GM18951 (cell line): ENCODE measurements at regions not wholly inside any gene's neighbourhood (a gene's known extent, or its start where the extent isn't known, plus 50 kb on each side); places are given as distances from the start of the nearest gene placed in this dataset.

ENCODE experiments used
- POLR2A ChIP-seq: IDR thresholded peaks from 4 replicates; pipeline ENCODE4 v1.6.1; 2011; ENCODE audit warnings: mild to moderate bottlenecking; ENCODE audit not compliant: insufficient read length, insufficient read depth; ENCODE audit errors: extremely low read depth
- in situ Hi-C: fragments of 300-500 bp; cut with MboI; formaldehyde crosslinking; loops from one replicate; pipeline ENCODE4 v1.12.0; 2022; ENCODE audit warnings: low sequenced_read_pairs, mixed read lengths, inconsistent platforms; ENCODE audit not compliant: unreplicated experiment

- TF ChIP-seq POLR2A = no peak
- in situ Hi-C loops = no loop called here
These were observed 677.2 kb downstream of the CCDC85A start for GRCh38 chr2:56860991-56861390.

GRCh38 chr2:56871644-56872043, 687.9 kb downstream of the CCDC85A start:
- no peak for TF ChIP-seq POLR2A

GRCh38 chr2:56874717-56875116, 690.9 kb downstream of the CCDC85A start:
- TF ChIP-seq POLR2A = no peak
- in situ Hi-C loops = no loop called here

More at GRCh38 chr2:56871644-56872043, 687.9 kb downstream of the CCDC85A start:
- in situ Hi-C loops = no loop called here

- in situ Hi-C loops = no loop called here
- no peak for TF ChIP-seq POLR2A
These were observed 705.9 kb downstream of the CCDC85A start for GRCh38 chr2:56889738-56890137.

GRCh38 chr2:56892382-56892781, 708.6 kb downstream of the CCDC85A start:
- in situ Hi-C loops = no loop called here
- TF ChIP-seq POLR2A = no peak

- no peak for TF ChIP-seq POLR2A
- in situ Hi-C loops = no loop called here
These were observed 715.2 kb downstream of the CCDC85A start for GRCh38 chr2:56898986-56899385.

- in situ Hi-C loops = no loop called here
- no peak for TF ChIP-seq POLR2A
These were observed 728.7 kb downstream of the CCDC85A start for GRCh38 chr2:56912490-56912889.

GRCh38 chr2:56918790-56919189, 735.0 kb downstream of the CCDC85A start:
- no peak for TF ChIP-seq POLR2A
- in situ Hi-C loops = no loop called here

- TF ChIP-seq POLR2A = no peak
- in situ Hi-C loops = no loop called here
These were observed 750.2 kb downstream of the CCDC85A start for GRCh38 chr2:56933976-56934375.

GRCh38 chr2:56934866-56935265, 751.1 kb downstream of the CCDC85A start:
- no peak for TF ChIP-seq POLR2A
- in situ Hi-C loops = no loop called here

GRCh38 chr2:56940054-56940453, 756.3 kb downstream of the CCDC85A start:
- no peak for TF ChIP-seq POLR2A
- in situ Hi-C loops = no loop called here

- no peak for TF ChIP-seq POLR2A
- in situ Hi-C loops = no loop called here
These were observed 769.1 kb downstream of the CCDC85A start for GRCh38 chr2:56952871-56953270.

GRCh38 chr2:56960581-56960980, 776.8 kb downstream of the CCDC85A start:
- no peak for TF ChIP-seq POLR2A
- in situ Hi-C loops = no loop called here

- in situ Hi-C loops = no loop called here
- TF ChIP-seq POLR2A = no peak
These were observed 778.9 kb downstream of the CCDC85A start for GRCh38 chr2:56962673-56963072.

GRCh38 chr2:56969513-56969912, 785.7 kb downstream of the CCDC85A start:
- in situ Hi-C loops = no loop called here
- TF ChIP-seq POLR2A = no peak
